AG04449 (cell line): ENCODE measurements at regions not wholly inside any gene's neighbourhood (a gene's known extent, or its start where the extent isn't known, plus 50 kb on each side); places are given as distances from the start of the nearest gene placed in this dataset.

Experiments used
- CTCF ChIA-PET: fragments of 350-600 bp; formaldehyde crosslinking; extraction: SDS; loops from one replicate; lab custom pipeline; 2021; ENCODE audit warnings: antibody characterized with exemption; lab: Yijun Ruan, JAX
- POLR2A ChIA-PET: fragments of 400-600, 350-600 bp; formaldehyde crosslinking; extraction: SDS; loops from one replicate; lab custom pipeline; 2020; ENCODE audit warnings: antibody characterized with exemption, inconsistent platforms; lab: Yijun Ruan, JAX
- DNase-seq: peaks from one replicate; pipeline ENCODE4 v3.0.0-alpha.2; 2010; ENCODE audit warnings: low read depth, low spot score
- H3K4me3 ChIP-seq: 2 replicates; pipeline ENCODE4 v1.5.1; 2011; ENCODE audit warnings: low read depth, mild to moderate bottlenecking, control low read depth, low read length
- TF ChIP-seq, protein P1 (sequence below): IDR thresholded peaks from one replicate; pipeline ENCODE4 v1.5.1; 2011; ENCODE audit warnings: mild to moderate bottlenecking, moderate library complexity, low read length, control low read depth, inconsistent platforms; ENCODE audit not compliant: insufficient read depth; ENCODE audit errors: missing control alignments

DNA sequence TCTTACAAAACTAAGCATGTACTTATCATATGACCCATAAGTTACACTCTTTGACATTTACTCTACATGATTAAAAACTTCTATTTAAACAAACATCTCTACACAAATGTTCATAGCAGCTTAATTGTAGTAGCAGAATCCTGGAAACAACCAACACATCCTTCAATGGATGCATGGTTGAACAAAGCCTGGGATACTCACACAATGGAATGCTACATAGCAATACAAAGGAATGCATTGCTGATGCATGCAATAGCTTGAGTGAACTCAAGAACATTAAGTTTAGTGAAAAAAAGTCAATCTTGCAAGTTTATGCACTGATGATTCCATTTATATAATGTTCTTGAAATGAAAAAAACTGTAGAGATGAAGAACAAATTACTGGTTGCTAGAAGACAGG is 686.9 kb downstream of the LRRIQ3 start:
- no peak overlapping the region for H3K4me3 ChIP-seq
- CTCF ChIA-PET = no interaction called here
- POLR2A ChIA-PET = no interaction called here
- TF ChIP-seq, protein P1, sequence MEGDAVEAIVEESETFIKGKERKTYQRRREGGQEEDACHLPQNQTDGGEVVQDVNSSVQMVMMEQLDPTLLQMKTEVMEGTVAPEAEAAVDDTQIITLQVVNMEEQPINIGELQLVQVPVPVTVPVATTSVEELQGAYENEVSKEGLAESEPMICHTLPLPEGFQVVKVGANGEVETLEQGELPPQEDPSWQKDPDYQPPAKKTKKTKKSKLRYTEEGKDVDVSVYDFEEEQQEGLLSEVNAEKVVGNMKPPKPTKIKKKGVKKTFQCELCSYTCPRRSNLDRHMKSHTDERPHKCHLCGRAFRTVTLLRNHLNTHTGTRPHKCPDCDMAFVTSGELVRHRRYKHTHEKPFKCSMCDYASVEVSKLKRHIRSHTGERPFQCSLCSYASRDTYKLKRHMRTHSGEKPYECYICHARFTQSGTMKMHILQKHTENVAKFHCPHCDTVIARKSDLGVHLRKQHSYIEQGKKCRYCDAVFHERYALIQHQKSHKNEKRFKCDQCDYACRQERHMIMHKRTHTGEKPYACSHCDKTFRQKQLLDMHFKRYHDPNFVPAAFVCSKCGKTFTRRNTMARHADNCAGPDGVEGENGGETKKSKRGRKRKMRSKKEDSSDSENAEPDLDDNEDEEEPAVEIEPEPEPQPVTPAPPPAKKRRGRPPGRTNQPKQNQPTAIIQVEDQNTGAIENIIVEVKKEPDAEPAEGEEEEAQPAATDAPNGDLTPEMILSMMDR = no peak
- no peak for DNase-seq

DNA sequence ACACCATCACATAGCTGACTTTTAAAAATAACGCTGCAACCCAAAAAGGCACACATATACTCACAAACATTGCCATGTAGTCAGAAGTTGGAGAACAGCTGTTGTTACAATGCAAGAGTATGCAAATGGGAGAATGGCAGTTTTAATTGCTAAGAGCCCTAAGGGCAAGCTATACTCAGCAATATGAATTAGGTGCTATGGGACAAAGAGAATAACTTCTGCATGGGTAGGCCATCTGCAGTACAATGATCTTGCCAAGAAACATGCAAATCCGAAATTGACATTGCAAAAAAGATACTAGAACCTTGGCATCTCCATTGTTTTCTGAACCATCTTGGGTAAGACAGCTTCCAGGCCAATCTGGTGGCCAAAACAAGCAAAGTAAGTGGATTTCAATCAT is 697.8 kb downstream of the LRRIQ3 start:
- ChIA-PET CTCF (no interaction called here), POLR2A (no interaction called here)

DNA sequence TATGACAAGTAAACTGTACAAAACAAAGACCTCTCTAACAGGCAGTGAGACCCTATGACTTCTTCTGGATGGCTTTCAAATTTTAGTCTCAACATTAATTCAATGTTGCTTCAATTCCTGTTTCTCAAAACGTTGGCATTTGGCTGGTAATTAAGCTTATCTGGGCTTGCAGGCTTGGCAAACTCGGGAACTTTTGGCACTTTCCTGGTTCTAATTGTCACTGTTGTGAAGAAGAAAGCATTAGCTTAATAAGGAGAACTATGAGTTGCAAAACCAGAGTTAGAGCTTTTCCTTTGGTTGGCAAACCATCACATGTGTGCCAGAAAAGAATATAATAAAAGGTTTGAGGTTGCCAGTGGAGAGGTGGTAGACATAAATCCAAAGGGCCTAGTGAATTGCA is 698.3 kb downstream of the LRRIQ3 start:
- H3K4me3 ChIP-seq = no peak overlapping the region
- CTCF ChIA-PET = no interaction called here
- POLR2A ChIA-PET = no interaction called here
- TF ChIP-seq, protein P1 = no peak
- DNase-seq = no peak

More for the DNA sequence above, 697.8 kb downstream of the LRRIQ3 start:
- no peak overlapping the region for H3K4me3 ChIP-seq
- TF ChIP-seq, protein P1 = no peak
- DNase-seq = no peak

DNA sequence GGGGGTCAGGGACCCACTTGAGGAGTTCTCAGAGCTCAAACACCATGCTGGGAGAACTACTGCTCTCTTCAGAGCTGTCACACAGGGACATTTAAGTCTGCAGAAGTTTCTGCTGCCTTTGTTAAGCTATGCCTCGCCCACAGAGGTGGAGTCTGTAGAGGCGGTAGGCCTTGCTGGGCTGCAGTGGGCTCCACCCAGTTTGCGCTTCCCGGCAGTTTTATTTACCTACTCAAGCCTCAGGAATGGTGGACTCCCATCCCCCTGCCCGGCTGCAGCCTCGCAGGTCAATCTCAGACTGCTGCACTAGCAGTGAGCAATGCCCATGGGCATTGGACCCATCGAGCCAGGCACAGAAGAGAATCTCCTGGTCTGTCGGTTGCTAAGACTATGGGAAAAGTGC is 706.4 kb downstream of the LRRIQ3 start:
- POLR2A ChIA-PET = no interaction called here
- H3K4me3 ChIP-seq = no peak overlapping the region
- no peak for DNase-seq
- CTCF ChIA-PET = no interaction called here
- TF ChIP-seq, protein P1 = no peak

DNA sequence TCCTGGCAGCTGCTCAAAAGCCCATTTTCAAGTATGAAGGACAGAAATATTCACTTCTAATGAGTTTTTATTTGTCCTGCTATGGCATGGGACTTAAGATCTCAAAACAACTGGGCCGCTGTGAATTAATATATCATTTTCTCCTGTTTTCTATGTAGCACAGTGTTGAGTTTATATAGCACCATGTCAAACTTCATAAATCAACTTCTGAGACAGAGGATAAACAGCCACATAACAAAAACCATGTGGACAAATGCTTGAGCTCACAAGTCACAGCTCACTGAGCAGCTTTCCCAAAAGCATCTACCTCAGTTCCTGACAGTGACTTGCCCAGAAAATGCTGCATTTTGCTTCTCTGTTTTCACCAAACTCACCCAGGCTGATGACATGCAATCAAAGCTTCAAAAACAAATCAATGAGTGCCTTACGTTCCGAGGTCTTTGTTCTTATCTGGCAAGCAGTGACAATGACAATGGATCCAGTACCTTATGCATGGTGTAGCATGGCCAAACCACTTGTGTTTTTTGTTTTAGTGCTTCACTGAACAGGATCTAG is 722.6 kb downstream of the LRRIQ3 start:
- ChIA-PET POLR2A (no interaction called here), CTCF (no interaction called here)
- no peak overlapping the region for H3K4me3 ChIP-seq
- no peak for DNase-seq
- TF ChIP-seq, protein P1 = no peak

DNA sequence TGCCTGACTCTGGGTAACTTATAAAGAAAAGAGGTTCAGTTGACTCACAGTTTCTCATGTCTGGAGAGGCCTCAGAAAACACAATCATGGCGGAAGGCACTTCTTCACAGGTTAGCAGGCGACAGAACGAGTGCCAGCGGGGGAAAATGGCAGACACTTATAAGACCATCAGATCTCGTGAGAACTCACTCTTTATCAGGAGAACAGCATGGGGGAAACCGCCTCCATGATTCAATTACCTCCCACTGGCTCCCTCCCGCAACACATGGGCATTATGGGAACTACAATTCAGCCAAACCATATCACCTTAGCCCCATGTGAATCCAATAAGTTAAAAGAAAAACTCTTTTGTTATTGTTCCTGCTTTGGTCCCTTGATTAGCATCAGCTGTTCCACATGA is 725.2 kb downstream of the LRRIQ3 start:
- TF ChIP-seq, protein P1 = no peak
- no peak overlapping the region for H3K4me3 ChIP-seq
- ChIA-PET POLR2A (no interaction called here), CTCF (no interaction called here)
- no peak for DNase-seq
